IPS-NIHi7 (cell line): ENCODE measurements at regions not wholly inside any gene's neighbourhood (a gene's known extent, or its start where the extent isn't known, plus 50 kb on each side); places are given as distances from the start of the nearest gene placed in this dataset.
"Not testable (repeated sequence)": the region's sequence is repeated elsewhere in the genome, so short reads cannot be mapped to it uniquely, and the experiment has no call there.

ENCODE experiments used
- DNase-seq: peaks from one replicate; pipeline ENCODE4 v3.0.0; 2012; ENCODE audit warnings: mixed read lengths; ENCODE audit errors: extremely low spot score

GRCh38 chr18:66873899-66874298, 270.0 kb upstream of the CDH19 start:
- DNase-seq: no peak

GRCh38 chr18:66872277-66872676, 268.4 kb upstream of the CDH19 start:
- no peak for DNase-seq

GRCh38 chr18:66867653-66868052, 263.8 kb upstream of the CDH19 start:
- no peak for DNase-seq

GRCh38 chr18:66866427-66866940, 262.6 kb upstream of the CDH19 start:
- DNase-seq: not testable (repeated sequence)

GRCh38 chr18:66838340-66838987, 234.6 kb upstream of the CDH19 start:
- DNase-seq: no peak

GRCh38 chr18:66833646-66834045, 229.8 kb upstream of the CDH19 start:
- DNase-seq: no peak

- no peak for DNase-seq
Measured at GRCh38 chr18:66826211-66826610, 222.3 kb upstream of the CDH19 start.

GRCh38 chr18:66825347-66825746, 221.5 kb upstream of the CDH19 start:
- DNase-seq: no peak

- no peak for DNase-seq
Measured at GRCh38 chr18:66819235-66819634, 215.3 kb upstream of the CDH19 start.

- no peak for DNase-seq
Measured at GRCh38 chr18:66813138-66813537, 209.2 kb upstream of the CDH19 start.

- no peak for DNase-seq
Measured at GRCh38 chr18:66795051-66795450, 191.2 kb upstream of the CDH19 start.

- DNase-seq: no peak
Measured at GRCh38 chr18:66792466-66792865, 188.6 kb upstream of the CDH19 start.

- DNase-seq: no peak
Measured at GRCh38 chr18:66780609-66781008, 176.7 kb upstream of the CDH19 start.

GRCh38 chr18:66778048-66778447, 174.2 kb upstream of the CDH19 start:
- no peak for DNase-seq

GRCh38 chr18:66769375-66769774, 165.5 kb upstream of the CDH19 start:
- no peak for DNase-seq

GRCh38 chr18:66764230-66764629, 160.3 kb upstream of the CDH19 start:
- DNase-seq: no peak

GRCh38 chr18:66761166-66761565, 157.3 kb upstream of the CDH19 start:
- no peak for DNase-seq

GRCh38 chr18:66760559-66760958, 156.7 kb upstream of the CDH19 start:
- DNase-seq: no peak

GRCh38 chr18:66759050-66759828, 155.3 kb upstream of the CDH19 start:
- DNase-seq: no peak

- no peak for DNase-seq
Measured at GRCh38 chr18:66757946-66758345, 154.1 kb upstream of the CDH19 start.

- no peak for DNase-seq
Measured at GRCh38 chr18:66754335-66754734, 150.4 kb upstream of the CDH19 start.

- no peak for DNase-seq
Measured at GRCh38 chr18:66752733-66753132, 148.8 kb upstream of the CDH19 start.

GRCh38 chr18:66749481-66750035, 145.7 kb upstream of the CDH19 start:
- DNase-seq: no peak
